ENCODE measurements at regions not wholly inside any gene's neighbourhood (a gene's known extent, or its start where the extent isn't known, plus 50 kb on each side); places are given as distances from the start of the nearest gene placed in this dataset.

DNA sequence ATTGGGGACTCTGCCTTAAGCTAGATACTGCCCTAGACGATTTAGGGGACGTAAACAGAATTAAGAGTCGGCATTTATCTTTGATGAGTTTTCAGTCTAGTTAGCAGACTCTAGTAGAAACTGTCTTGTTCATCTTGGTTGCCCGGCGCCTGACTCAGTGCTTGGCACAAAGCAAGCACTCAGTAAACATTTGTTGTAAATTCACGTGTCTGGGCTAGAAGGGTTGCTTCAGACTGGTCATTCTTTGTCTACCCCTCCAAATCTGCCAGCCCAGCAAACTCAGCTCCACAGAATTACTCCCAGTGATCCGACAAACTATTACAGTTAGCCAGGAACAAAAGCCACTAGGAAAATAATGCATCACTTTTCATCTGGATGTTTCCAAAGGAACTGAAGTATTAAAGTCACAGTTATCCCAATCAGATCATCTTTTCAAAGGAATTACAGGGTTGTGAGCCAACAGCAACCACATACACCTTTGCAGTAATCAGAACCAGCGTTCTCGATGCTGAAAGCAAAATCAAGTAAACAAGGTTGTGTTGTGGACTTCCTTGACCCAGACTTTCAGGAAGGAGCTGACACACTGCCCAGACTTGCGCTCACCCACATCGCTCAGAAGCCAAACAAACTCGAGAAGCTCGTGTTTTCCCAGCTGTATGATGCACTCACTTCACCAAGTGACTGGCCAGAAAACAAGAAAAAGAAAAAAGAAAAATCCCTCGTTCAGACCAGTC lies 66.5 kb upstream of the GADD45A start:
- no peak for DNase-seq

DNA sequence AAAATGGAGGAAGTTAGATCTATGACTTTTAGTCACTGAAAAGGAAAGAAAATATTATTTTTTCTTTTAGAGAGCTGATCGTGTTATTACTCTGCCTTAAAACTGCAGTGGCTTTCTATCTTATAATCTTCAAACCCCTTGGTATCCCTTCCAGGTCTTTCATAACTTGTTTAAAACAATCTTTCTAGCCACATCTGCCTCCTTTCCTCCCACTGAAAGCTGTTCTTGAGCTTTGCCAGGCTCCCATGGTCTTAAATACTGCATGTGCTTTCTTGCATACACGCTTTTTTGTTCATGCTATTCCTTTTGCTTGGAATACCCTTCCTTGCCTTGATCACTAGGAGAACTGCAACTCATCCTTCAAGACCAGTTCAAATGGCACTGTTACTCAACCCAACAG lies 65.9 kb upstream of the GADD45A start:
- no peak for DNase-seq

DNA sequence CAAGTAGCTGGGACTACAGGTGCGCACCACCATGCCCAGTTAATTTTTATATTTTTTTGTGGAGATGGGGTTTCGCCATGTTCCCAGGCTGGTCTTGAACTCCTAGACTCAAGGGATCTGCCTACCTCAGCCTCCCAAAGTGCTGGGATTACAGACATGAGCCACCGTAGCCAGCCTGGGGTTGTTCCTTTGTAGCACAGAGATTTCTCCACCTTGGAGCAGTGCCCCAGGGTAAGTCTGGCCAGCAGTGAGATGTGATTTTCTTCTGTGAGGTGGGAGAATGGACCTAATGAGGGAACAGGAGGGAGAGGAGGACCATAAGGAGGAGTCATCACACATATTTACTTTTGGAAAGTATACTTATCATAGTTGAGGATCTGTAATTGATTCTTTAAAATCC lies 61.1 kb upstream of the GADD45A start:
- no peak for DNase-seq

GRCh38 chr1:67624680-67625079 lies 60.3 kb upstream of the GADD45A start:
- no peak for DNase-seq

GRCh38 chr1:67626090-67626860 lies 58.7 kb upstream of the GADD45A start:
- no peak for DNase-seq

DNA sequence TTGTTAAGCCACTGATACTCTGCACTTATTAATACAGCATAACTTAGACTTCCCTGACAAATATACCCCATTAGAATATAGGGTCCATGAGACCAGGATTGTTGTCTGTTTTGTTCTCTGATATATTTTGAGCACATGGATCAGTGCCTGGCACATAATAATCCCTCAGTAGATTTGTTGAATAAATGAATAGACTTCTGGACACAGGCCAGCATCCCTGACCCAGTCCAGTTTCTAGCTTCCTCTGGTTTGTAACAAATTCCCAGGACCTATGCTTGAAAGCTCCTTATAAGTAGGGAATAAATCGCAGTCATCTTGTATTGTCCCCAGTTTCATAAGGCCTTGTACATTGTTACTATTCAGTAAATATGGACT lies 58.2 kb upstream of the GADD45A start:
- DNase-seq = no peak

DNA sequence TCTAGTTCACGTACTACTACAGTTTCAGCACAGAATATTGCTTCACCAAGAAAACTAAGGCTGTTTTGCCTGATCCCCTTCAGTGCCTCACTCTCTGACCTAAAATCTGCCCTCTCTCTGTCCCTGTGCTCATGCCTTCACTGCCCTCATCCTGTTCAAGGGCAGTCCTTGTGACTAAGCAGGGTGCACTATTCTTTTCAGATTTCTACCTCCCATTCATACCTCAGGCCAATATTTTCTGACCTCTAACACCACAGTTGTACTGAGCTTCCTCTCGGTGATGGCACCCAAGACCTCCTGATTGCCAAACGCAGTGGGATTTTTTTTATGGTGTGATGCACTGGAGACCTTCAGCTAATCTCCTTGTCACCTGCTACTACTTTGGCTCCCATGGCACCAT lies 57.7 kb upstream of the GADD45A start:
- DNase-seq = no peak

GRCh38 chr1:67627906-67628305 lies 57.1 kb upstream of the GADD45A start:
- DNase-seq = no peak

DNA sequence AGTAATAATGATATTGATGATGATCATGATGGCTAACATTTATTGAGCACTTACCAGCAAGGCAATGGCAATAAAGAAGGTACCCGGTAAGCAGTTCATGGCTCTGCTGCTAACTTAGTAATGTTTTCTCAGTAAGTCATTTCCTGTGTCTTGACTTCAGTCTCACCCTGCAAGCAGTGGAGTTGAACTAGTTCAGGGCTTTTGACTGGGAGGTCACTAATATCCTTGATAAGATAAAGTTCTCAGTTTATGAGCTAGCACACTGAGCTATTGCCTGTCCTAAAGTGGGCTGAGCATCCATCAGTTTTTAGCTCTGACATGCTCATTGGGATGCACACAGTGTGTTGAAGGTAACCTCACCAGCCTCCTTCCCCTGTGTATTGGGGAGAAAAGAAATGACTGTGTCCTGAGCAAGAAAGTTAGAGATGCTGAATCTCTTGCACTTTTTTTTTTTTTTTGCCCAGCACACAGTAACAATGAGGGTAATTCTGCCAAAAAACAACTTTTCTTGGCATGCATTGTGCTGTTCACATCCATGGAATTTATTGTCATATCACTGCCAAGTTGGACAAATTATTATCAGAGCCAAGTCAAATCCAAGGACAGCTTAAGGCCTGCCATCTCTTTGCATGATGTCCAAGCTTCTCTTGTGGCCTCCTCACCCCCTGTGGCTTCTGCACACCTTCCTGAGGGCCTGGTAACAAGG lies 55.5 kb upstream of the GADD45A start:
- no peak for DNase-seq

GRCh38 chr1:67630438-67631045 lies 54.5 kb upstream of the GADD45A start:
- DNase-seq = no peak

- DNase-seq = no peak
These were observed 52.6 kb upstream of the GADD45A start for GRCh38 chr1:67632356-67632755.

DNA sequence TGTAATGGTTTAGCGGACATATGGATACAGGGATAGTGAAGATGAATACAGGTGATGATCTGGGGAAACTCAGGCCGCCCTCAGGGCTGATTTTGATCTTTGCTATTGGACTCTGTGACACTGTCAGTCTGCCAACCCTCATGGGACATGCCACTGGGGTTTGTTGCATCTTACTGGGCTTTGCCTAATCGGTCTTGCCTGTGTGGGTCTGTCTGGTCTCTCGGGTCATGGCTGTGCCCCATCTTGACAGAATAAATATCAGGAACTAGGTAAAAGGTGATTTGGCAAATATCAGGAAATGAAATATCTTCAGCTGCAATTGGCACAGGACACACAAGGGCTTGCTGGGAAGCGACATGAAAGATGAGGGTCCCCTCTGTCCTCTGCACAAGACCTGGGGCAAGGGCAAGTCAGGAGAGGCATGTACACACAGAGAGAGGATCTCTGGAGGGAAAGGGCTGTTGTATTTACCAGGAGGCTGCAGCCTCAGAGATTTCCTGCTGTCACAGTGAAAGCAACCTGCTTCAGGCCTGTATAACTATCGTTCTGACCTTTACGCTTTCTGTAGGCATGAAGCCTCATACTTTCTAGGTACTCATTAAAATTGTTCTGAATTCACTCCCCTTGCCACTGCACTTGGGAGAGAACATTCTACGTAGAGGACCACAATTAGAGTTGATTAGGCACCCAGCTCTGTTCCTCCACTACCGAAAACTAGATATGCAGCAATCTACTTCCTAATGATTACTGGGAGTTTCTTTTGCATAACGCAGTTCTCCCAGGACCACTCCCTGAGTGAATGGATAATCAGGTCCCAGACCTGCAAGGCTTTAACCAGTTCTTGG lies 52.0 kb upstream of the GADD45A start:
- DNase-seq = no peak

- DNase-seq = no peak
These were observed 50.5 kb upstream of the GADD45A start for GRCh38 chr1:67634396-67634935.

GRCh38 chr1:67635055-67635809 lies 49.8 kb upstream of the GADD45A start:
- DNase-seq = no peak

Measured in NCI-H2081 treated with DMSO at 0.1 percent for 48 hours (cell line).